Astrocyte (in vitro differentiated cells and primary cell): ENCODE measurements at regions not wholly inside any gene's neighbourhood (a gene's known extent, or its start where the extent isn't known, plus 50 kb on each side); places are given as distances from the start of the nearest gene placed in this dataset.

ENCODE experiments used
- CTCF ChIP-seq: IDR thresholded peaks from 2 replicates; pipeline ENCODE4 v1.5.1; 2011; ENCODE audit warnings: low read depth, mild to moderate bottlenecking, inconsistent platforms, low read length, moderate library complexity; ENCODE audit not compliant: insufficient read depth
- EZH2 ChIP-seq: IDR thresholded peaks from 2 replicates; pipeline ENCODE4 v1.6.1; 2012; ENCODE audit warnings: mild to moderate bottlenecking, low read length, inconsistent platforms; ENCODE audit not compliant: insufficient read depth

DNA sequence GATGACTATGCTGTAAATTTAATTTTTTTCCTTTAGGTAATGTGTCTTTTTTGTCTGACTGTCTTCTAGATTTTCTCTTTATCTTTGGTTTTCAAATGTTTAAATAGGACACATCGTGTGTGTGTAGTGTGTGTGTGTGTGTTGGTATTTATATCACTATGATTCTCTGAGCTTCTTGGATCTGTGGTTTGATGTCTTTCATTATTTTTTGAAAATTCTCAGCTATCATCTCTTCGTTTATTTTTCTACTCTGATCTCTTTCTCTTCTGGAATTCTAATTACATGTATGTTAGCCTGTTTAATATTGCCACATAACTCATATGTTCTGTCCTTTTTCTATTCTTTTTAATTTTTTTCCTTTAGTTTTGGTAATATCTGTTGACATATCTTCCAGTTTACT, 73.5 kb upstream of the OR10AD1 start:
- no peak for TF ChIP-seq CTCF
- no peak for TF ChIP-seq EZH2
